Endodermal cell (in vitro differentiated cells): ENCODE measurements at regions not wholly inside any gene's neighbourhood (a gene's known extent, or its start where the extent isn't known, plus 50 kb on each side); places are given as distances from the start of the nearest gene placed in this dataset.

ENCODE experiments used
- DNase-seq: peaks from one replicate; pipeline ENCODE4 v3.0.0-alpha.2; 2017
- H3K27ac ChIP-seq: 2 replicates; pipeline ENCODE4 v1.5.1; 2013; ENCODE audit warnings: mild to moderate bottlenecking, low read depth, low read length, moderate library complexity
- H3K27me3 ChIP-seq: 2 replicates; pipeline ENCODE4 v1.6.1; 2013; ENCODE audit warnings: mild to moderate bottlenecking, low read length, moderate library complexity; ENCODE audit not compliant: insufficient read depth, control insufficient read depth, poor library complexity, severe bottlenecking
- H3K36me3 ChIP-seq: 2 replicates; pipeline ENCODE4 v1.7.0; 2013; ENCODE audit warnings: mild to moderate bottlenecking, low read length, moderate library complexity; ENCODE audit not compliant: control insufficient read depth, insufficient read depth
- H3K4me1 ChIP-seq: one replicate; pipeline ENCODE4 v1.7.0; 2013; ENCODE audit warnings: low read length; ENCODE audit not compliant: control insufficient read depth, insufficient read depth
- H3K4me3 ChIP-seq: 2 replicates; pipeline ENCODE4 v1.5.1; 2013; ENCODE audit warnings: mild to moderate bottlenecking, low read length, moderate library complexity
- H3K9ac ChIP-seq: 2 replicates; pipeline ENCODE4 v1.6.1; 2013; ENCODE audit warnings: mild to moderate bottlenecking, low read length, moderate library complexity; ENCODE audit not compliant: poor library complexity, severe bottlenecking; ENCODE audit errors: extremely low read depth
- H3K9me3 ChIP-seq: 2 replicates; pipeline ENCODE4 v1.6.1; 2013; ENCODE audit warnings: mild to moderate bottlenecking, low read length, moderate library complexity; ENCODE audit not compliant: control insufficient read depth
- H3K27ac Mint-ChIP-seq: 2 replicates; pipeline ENCODE4 v1.8.0; 2020; ENCODE audit warnings: mixed read lengths
- H3K27me3 Mint-ChIP-seq: 2 replicates; pipeline ENCODE4 v1.8.0; 2021; ENCODE audit warnings: mild to moderate bottlenecking, mixed read lengths; ENCODE audit not compliant: insufficient read depth
- H3K36me3 Mint-ChIP-seq: 2 replicates; pipeline ENCODE4 v1.8.0; 2020; ENCODE audit warnings: low read depth, mixed read lengths
- H3K4me1 Mint-ChIP-seq: 2 replicates; pipeline ENCODE4 v1.8.0; 2020; ENCODE audit warnings: mixed read lengths
- H3K4me3 Mint-ChIP-seq: 2 replicates; pipeline ENCODE4 v1.8.0; 2020; ENCODE audit warnings: mild to moderate bottlenecking, moderate library complexity, mixed read lengths
- H3K9me3 Mint-ChIP-seq: 2 replicates; pipeline ENCODE4 v1.8.0; 2020; ENCODE audit warnings: mild to moderate bottlenecking, mixed read lengths
- WGBS, 2 experiments: methylation state at CpG; one replicate each; pipeline versions ENCODE4 v1.1.5 to v1.1.7; 2013; ENCODE audit warnings: missing lambda C conversion rate in 2 of 2, mixed read lengths in 1 of 2; ENCODE audit not compliant: insufficient coverage in 1 of 2, insufficient read length in 1 of 2; 5-methylcytosine and 5-hydroxymethylcytosine counted together
- TF ChIP-seq, protein P1 (sequence below): fragments of 200-600 bp; sonication (generic); conservative IDR thresholded peaks from 2 replicates; pipeline ENCODE4 v1.5.0; 2021; ENCODE audit warnings: antibody characterized with exemption, mild to moderate bottlenecking

- H3K36me3 ChIP-seq = no peaks in the 10 kb centered on the region
- Mint-ChIP-seq H3K4me1 (peaks cover 2% of the 10 kb centered on the region), H3K27me3 (peaks cover 14% of the 10 kb centered on the region), H3K4me3 (no peak overlapping the region), H3K9me3 (no peaks in the 10 kb centered on the region), H3K36me3 (no peaks in the 10 kb centered on the region), H3K27ac (no peak overlapping the region)
- no peak for DNase-seq
- 94 to 96% methylated on average over 6 to 9 of the region's 9 CpGs for WGBS, 2 experiments
- no peak overlapping the region for H3K27ac ChIP-seq
- peaks cover 16% of the 10 kb centered on the region for H3K27me3 ChIP-seq
- TF ChIP-seq, protein P1, sequence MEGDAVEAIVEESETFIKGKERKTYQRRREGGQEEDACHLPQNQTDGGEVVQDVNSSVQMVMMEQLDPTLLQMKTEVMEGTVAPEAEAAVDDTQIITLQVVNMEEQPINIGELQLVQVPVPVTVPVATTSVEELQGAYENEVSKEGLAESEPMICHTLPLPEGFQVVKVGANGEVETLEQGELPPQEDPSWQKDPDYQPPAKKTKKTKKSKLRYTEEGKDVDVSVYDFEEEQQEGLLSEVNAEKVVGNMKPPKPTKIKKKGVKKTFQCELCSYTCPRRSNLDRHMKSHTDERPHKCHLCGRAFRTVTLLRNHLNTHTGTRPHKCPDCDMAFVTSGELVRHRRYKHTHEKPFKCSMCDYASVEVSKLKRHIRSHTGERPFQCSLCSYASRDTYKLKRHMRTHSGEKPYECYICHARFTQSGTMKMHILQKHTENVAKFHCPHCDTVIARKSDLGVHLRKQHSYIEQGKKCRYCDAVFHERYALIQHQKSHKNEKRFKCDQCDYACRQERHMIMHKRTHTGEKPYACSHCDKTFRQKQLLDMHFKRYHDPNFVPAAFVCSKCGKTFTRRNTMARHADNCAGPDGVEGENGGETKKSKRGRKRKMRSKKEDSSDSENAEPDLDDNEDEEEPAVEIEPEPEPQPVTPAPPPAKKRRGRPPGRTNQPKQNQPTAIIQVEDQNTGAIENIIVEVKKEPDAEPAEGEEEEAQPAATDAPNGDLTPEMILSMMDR = no peak
- no peaks in the 10 kb centered on the region for H3K9me3 ChIP-seq
- no peak overlapping the region for H3K4me3 ChIP-seq
- H3K9ac ChIP-seq = no peak overlapping the region
- H3K4me1 ChIP-seq = no peaks in the 10 kb centered on the region
Observed at GRCh38 chr4:20381005-20381404, 129.3 kb downstream of the SLIT2 start.

GRCh38 chr4:20383283-20383682 lies 131.6 kb downstream of the SLIT2 start:
- no peaks in the 10 kb centered on the region for H3K9me3 Mint-ChIP-seq
- no peaks in the 10 kb centered on the region for H3K36me3 ChIP-seq
- H3K36me3 Mint-ChIP-seq = no peaks in the 10 kb centered on the region
- no peak for DNase-seq
- H3K9me3 ChIP-seq = no peaks in the 10 kb centered on the region
- H3K4me3 Mint-ChIP-seq = no peak overlapping the region
- H3K9ac ChIP-seq = no peak overlapping the region
- H3K27ac ChIP-seq = no peak overlapping the region
- TF ChIP-seq, protein P1 = no peak
- H3K4me1 ChIP-seq = no peaks in the 10 kb centered on the region
- H3K4me3 ChIP-seq = no peak overlapping the region
- peaks cover 17% of the 10 kb centered on the region for H3K27me3 Mint-ChIP-seq
- no peak overlapping the region for H3K27ac Mint-ChIP-seq
- H3K27me3 ChIP-seq = peaks cover 16% of the 10 kb centered on the region
- no peaks in the 10 kb centered on the region for H3K4me1 Mint-ChIP-seq

DNA sequence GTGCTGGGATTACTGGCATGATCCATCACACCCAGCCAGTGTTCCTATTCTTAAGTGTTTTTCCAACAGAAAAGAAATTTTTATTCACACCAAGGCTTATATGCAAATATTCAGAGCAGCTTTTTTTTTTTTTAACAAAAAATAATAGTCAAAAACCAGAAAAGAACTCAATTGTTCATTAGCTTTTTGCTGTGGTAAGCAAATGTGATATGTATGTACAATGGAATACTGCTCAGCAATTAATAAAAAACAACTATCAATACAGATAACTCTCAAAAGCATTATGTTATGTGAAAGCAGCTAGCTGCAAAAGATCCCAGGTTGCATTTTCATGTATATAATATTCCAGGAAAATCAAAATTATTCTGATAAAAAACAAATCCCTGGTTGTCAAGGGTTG lies 132.3 kb downstream of the SLIT2 start:
- Mint-ChIP-seq H3K27me3 (peaks cover 17% of the 10 kb centered on the region), H3K36me3 (no peaks in the 10 kb centered on the region), H3K4me3 (no peak overlapping the region), H3K4me1 (no peaks in the 10 kb centered on the region), H3K9me3 (no peaks in the 10 kb centered on the region), H3K27ac (no peak overlapping the region)
- H3K27ac ChIP-seq = no peak overlapping the region
- H3K27me3 ChIP-seq = peaks cover 16% of the 10 kb centered on the region
- H3K9ac ChIP-seq = no peak overlapping the region
- H3K9me3 ChIP-seq = no peaks in the 10 kb centered on the region
- no peak overlapping the region for H3K4me3 ChIP-seq
- no peaks in the 10 kb centered on the region for H3K36me3 ChIP-seq
- H3K4me1 ChIP-seq = no peaks in the 10 kb centered on the region
- TF ChIP-seq, protein P1 = no peak
- DNase-seq = no peak
